PFSK-1 (cell line): ENCODE measurements at regions not wholly inside any gene's neighbourhood (a gene's known extent, or its start where the extent isn't known, plus 50 kb on each side); places are given as distances from the start of the nearest gene placed in this dataset.
A peak's percentile ranks its signal among the peaks of the same experiment; 100 is the strongest.

Experiments used
- FOXP2 ChIP-seq: optimal IDR thresholded peaks from 2 replicates; pipeline ENCODE3; 2011; ENCODE audit warnings: borderline replicate concordance, control low read depth, inconsistent platforms; ENCODE audit not compliant: insufficient read depth; ENCODE audit errors: extremely low read length, extremely low read depth
- POLR2AphosphoS5 ChIP-seq: IDR thresholded peaks from 2 replicates; pipeline ENCODE4 v1.6.1; 2012; ENCODE audit warnings: low read depth, mild to moderate bottlenecking, control low read depth, low read length, moderate library complexity
- REST ChIP-seq, 2 experiments: IDR thresholded peaks; 2 replicates each; pipeline versions ENCODE4 v1.6.1 to v1.8.0; 2011 to 2012; ENCODE audit warnings: low read depth in 2 of 2, low read length in 2 of 2, control low read depth in 1 of 2, inconsistent platforms in 1 of 2, mild to moderate bottlenecking in 1 of 2, moderate library complexity in 1 of 2; ENCODE audit not compliant: insufficient read depth in 1 of 2
- SIN3A ChIP-seq: IDR thresholded peaks from 2 replicates; pipeline ENCODE4 v1.6.1; 2012; ENCODE audit warnings: mild to moderate bottlenecking, low read length, moderate library complexity, borderline replicate concordance; ENCODE audit not compliant: insufficient read depth
- TAF1 ChIP-seq: IDR thresholded peaks from 2 replicates; pipeline ENCODE4 v1.6.1; 2012; ENCODE audit warnings: low read length, control low read depth, borderline replicate concordance; ENCODE audit not compliant: insufficient read depth

- TF ChIP-seq POLR2AphosphoS5 (no peak), TAF1 (no peak), FOXP2 (no peak), REST (IDR thresholded peaks at IDR 0.05; ENCODE audit: insufficient read depth in 1 of 2, low read depth in 2 of 2, low read length in 2 of 2) (no peak), SIN3A (no peak)
Observed at GRCh38 chr11:131063638-131064037, 147.4 kb upstream of the SNX19 start.

GRCh38 chr11:131064373-131064991, 148.2 kb upstream of the SNX19 start:
- TF ChIP-seq POLR2AphosphoS5 (no peak), FOXP2 (no peak), SIN3A (no peak), TAF1 (no peak), REST (IDR thresholded peaks at IDR 0.05; ENCODE audit: insufficient read depth in 1 of 2, low read depth in 2 of 2, low read length in 2 of 2) (no peak)

DNA sequence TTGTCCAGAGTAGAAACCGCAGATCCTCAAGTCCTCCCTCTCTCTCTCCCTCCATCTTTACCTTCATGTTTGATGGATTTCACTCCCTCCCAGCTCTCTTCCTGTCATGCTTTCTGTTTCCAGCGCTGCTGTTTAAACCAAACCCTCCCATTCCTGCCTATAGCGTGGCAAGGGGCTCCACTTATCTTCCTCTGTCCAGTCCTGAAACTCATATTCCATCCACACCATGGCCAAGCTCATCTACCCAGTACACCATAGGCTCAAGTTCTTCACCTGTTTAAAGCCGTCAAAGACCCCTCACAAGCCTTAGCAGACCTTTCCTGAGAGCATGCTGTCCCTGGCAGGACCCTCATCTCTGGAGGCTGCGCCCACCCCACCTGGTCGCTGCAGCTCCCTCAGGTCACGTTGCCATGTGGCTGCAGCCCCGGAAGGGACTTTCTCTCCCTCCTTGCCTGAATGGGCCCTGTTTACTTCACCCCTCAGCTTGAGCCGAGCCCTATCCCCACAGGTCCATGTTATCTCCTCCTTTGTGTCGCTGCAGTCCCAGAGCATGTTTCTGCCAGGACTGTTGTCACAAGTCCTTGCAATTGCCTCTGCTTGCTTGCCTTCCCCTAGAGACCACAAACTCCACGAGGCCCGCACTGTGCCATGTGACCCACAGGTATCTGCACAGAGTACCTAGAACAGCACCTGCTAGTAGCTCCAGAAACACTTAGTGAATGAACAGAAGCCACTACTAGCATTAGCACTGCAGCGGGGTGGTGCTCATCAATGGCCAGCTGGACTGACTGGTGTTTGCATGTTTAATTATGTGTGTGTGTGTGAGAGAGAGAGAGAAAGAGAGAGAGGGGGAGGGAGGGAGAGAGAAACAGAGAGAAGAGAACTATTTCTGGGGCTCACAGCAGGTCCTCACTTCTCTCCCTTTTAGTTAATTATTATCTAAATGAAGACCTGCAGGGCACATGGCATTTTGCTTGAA, 149.4 kb upstream of the SNX19 start:
- TF ChIP-seq SIN3A: no peak
- peak in 1 of 2 experiments; percentile 61; a peak in 1 of 4 replicates for TF ChIP-seq REST (IDR thresholded peaks at IDR 0.05; ENCODE audit: insufficient read depth in 1 of 2, low read depth in 2 of 2, low read length in 2 of 2)
- no peak for TF ChIP-seq TAF1
- no peak for TF ChIP-seq FOXP2
- no peak for TF ChIP-seq POLR2AphosphoS5

DNA sequence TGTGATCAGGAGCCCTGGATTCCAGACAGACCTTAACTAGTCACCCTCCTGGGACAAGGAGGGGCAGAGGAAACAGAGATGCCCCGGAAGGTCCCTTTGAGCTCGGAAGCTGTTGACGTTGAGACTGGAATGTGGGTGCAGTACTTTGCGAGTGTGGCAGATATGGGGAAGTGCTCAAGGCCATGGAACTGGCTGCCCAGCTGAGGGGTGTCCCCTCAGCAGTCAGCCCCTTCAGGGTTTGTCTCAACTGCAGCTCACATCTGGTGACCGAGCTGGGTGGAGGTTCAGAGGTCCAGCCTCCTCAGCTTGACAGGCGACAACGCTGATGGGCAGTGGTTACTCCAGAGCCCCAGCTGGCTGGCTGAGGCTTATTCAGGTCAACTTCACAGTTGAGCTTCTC, 150.3 kb upstream of the SNX19 start:
- TF ChIP-seq POLR2AphosphoS5 (no peak), FOXP2 (no peak), SIN3A (no peak), REST (IDR thresholded peaks at IDR 0.05; ENCODE audit: insufficient read depth in 1 of 2, low read depth in 2 of 2, low read length in 2 of 2) (no peak), TAF1 (no peak)
